ENCODE measurements at regions not wholly inside any gene's neighbourhood (a gene's known extent, or its start where the extent isn't known, plus 50 kb on each side); places are given as distances from the start of the nearest gene placed in this dataset.

- no peak for TF ChIP-seq ZFX (IDR thresholded peaks at IDR 0.05)
- TF ChIP-seq, protein P1, sequence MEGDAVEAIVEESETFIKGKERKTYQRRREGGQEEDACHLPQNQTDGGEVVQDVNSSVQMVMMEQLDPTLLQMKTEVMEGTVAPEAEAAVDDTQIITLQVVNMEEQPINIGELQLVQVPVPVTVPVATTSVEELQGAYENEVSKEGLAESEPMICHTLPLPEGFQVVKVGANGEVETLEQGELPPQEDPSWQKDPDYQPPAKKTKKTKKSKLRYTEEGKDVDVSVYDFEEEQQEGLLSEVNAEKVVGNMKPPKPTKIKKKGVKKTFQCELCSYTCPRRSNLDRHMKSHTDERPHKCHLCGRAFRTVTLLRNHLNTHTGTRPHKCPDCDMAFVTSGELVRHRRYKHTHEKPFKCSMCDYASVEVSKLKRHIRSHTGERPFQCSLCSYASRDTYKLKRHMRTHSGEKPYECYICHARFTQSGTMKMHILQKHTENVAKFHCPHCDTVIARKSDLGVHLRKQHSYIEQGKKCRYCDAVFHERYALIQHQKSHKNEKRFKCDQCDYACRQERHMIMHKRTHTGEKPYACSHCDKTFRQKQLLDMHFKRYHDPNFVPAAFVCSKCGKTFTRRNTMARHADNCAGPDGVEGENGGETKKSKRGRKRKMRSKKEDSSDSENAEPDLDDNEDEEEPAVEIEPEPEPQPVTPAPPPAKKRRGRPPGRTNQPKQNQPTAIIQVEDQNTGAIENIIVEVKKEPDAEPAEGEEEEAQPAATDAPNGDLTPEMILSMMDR (conservative IDR thresholded peaks at IDR 0.05) = no peak
Measured at GRCh38 chr2:21642647-21643046, 518.9 kb downstream of the TDRD15 start.

Data from C4-2B (cell line).